Ureter (tissue), 1 donor: ENCODE measurements at regions not wholly inside any gene's neighbourhood (a gene's known extent, or its start where the extent isn't known, plus 50 kb on each side); places are given as distances from the start of the nearest gene placed in this dataset.

Experiments
- DNase-seq: peaks from one replicate; pipeline ENCODE4 v3.0.0-alpha.2; 2020; ENCODE audit warnings: low spot score
- donor health status: DM: yes; HTN: yes; CAD: no.

GRCh38 chr3:195008816-195009215, 262.1 kb downstream of the XXYLT1 start:
- no peak for DNase-seq

DNA sequence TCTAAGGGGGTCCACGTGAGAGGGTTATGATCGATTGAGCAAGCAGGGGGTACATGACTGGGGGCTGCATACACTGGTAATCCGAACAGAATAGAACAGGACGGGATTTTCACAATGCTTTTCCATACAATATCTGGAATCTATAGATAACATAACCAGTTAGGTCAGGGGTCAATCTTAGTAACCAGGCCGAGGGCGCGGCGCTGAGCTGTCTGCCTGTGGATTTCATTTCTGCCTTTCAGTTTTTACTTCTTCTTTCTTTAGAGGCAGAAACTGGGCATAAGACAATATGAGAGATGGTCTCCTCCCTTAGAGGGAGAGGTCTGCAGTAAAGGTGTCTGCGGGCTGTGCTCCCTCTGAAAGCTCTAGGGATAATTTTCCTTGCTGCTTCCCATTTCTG, 261.3 kb downstream of the XXYLT1 start:
- DNase-seq, result no peak

GRCh38 chr3:195010551-195011100, 260.3 kb downstream of the XXYLT1 start:
- DNase-seq, result no peak

GRCh38 chr3:195011231-195011834, 259.6 kb downstream of the XXYLT1 start:
- DNase-seq, result no peak

DNA sequence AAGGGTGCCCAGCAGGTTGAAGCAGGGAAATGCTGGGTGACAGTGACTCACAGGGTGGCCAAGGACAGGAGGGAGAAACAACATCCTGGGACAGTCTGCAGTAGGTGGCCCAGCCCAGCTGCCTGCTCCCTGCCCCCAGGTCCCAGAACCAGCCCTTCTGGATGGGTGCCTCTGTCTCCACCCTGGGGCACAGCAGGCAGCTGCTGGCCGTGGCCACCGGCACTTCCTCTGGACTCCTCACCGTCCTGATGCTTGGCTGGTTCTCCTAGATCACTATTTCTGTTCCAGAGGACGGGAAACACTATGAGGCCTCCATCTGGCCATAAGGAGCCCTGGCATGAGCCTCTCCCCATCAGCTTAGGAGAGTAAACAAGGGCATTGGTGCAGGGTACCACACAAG, 258.9 kb downstream of the XXYLT1 start:
- DNase-seq, result no peak

DNA sequence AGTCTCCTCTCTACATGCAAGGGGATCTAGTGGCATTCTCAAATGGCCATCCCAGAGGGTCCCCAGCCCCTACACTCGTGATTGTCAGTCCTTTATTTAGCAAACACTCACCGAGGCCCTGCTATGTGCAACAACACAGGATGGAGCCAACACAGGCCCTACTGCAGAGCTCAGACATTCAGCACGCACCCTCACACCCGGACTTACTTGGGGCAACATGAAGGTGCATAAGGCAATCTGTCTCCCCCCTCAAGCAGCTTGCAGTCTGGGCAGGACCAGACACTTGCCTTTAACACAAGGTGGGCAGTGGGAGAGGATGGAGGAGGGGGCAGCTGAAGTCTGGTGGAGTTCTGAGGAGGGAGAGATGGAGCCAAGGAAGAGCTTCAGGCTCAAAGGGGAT, 258.4 kb downstream of the XXYLT1 start:
- DNase-seq, result no peak

DNA sequence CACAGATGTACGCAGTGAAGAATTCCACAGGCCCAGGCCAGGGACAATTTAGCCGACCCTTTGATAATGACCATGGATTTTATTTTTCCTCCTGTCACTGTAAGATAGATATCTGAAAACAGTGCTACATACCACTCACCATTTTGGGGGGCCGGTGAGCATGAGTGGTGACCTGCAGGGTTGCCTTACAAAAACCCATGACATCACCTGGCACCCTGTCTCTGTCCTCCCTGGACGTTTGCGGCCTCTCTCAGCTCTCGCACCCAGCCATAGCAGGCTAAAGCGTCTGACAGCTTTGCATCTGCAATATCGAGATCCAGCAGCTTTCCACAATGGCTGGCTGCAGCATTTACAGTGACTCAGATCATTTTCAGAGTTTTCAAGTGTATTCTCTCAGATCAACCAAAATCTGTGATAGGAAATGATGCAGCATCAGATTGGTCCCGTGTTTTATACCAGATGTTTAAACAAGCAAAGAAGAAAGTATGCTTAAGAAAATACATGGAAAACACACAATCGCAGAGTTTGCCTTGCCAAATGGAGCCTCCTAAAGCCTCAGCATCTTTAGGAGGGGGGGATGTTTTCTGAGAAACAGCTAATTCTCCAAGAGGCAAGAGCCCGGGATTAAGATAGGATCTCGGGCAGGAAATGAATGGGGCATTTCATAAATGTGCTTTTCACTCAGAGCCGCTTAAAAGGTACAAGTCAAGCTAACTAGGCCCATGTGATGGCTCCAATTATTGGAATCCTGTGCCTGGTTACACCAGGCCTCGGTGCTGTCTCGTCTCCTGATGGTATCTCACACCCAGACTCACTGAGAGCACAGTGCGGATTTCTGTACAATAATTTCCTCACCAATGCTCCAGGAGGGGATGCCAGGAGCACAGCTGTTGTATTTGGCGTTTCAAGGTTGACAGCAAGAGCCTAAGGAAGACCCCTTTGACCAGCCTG, 257.3 kb downstream of the XXYLT1 start:
- DNase-seq, result no peak

DNA sequence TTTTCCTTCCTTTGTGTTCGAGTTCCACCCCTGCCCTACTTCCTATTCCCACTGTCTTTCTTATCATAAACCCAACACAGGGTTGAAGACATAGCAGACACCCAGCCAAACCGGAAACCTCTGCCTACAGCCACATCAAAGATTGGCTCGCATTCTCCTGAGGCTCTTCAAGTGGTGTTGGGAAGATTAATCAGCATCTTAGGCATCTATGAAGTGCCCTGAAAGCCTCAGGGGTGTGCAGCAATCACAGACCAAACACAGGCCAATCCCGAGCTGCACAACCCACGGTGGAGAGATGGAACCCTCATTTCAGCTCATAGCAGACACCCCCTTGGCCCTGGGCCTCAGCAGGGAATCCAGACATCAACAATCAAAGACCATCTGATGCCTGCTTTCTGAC, 255.9 kb downstream of the XXYLT1 start:
- no peak for DNase-seq

DNA sequence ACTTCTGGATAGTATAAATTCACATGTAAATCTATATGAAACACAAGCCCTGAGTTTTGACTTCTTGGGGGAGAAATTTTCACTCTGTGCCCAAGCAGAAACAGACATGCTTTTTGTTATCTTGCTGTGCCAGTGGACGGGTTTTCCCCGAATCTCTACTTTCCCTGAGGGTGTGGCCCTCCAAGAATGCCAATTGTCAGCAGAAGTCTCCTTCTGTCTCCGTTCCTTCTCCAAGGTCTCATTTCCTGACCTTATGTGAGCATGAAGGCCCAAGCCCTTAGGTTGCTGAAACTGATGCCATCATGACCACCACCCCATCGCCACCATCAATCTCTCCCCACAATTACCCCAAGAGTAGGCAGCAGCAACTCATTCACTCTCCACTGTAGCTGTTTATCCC, 253.8 kb downstream of the XXYLT1 start:
- DNase-seq, result no peak
